Loucy (cell line): ENCODE measurements at regions not wholly inside any gene's neighbourhood (a gene's known extent, or its start where the extent isn't known, plus 50 kb on each side); places are given as distances from the start of the nearest gene placed in this dataset.

Source experiments
- H2AFZ ChIP-seq: fragments of 200-600 bp; sonication (generic); 2 replicates; pipeline ENCODE4 v1.6.0; 2016; ENCODE audit warnings: antibody characterized with exemption, mild to moderate bottlenecking, low read length, moderate library complexity
- H3F3A ChIP-seq: fragments of 200-600 bp; 2 replicates; pipeline ENCODE4 v1.6.0; 2016; ENCODE audit warnings: antibody characterized with exemption, low read depth, mild to moderate bottlenecking
- H3K27me3 ChIP-seq: fragments of 200-600 bp; sonication (generic); 2 replicates; pipeline ENCODE4 v1.6.1; 2014; ENCODE audit warnings: low read length, mild to moderate bottlenecking; ENCODE audit not compliant: insufficient read depth, poor library complexity, severe bottlenecking
- H3K36me3 ChIP-seq: fragments of 200-600 bp; sonication (generic); 2 replicates; pipeline ENCODE4 v1.6.1; 2016; ENCODE audit warnings: low read length; ENCODE audit not compliant: insufficient read depth
- H3K4me1 ChIP-seq: fragments of 200-600 bp; sonication (generic); 2 replicates; pipeline ENCODE4 v1.5.1; 2014; ENCODE audit warnings: low read length, mild to moderate bottlenecking; ENCODE audit not compliant: insufficient read depth, poor library complexity, severe bottlenecking
- H3K4me2 ChIP-seq: fragments of 200-600 bp; sonication (generic); 2 replicates; pipeline ENCODE4 v1.6.0; 2014; ENCODE audit warnings: antibody characterized with exemption, low read length, low read depth, mild to moderate bottlenecking; ENCODE audit not compliant: poor library complexity, severe bottlenecking
- H3K4me3 ChIP-seq: fragments of 200-600 bp; sonication (generic); 2 replicates; pipeline ENCODE4 v1.5.1; 2014; ENCODE audit warnings: low read length, mild to moderate bottlenecking, mixed read lengths; ENCODE audit not compliant: poor library complexity, severe bottlenecking
- H3K79me2 ChIP-seq: fragments of 200-600 bp; sonication (generic); 2 replicates; pipeline ENCODE4 v1.6.1; 2014; ENCODE audit warnings: low read length; ENCODE audit not compliant: insufficient read depth
- H3K9ac ChIP-seq: fragments of 200-600 bp; sonication (generic); 2 replicates; pipeline ENCODE4 v1.6.0; 2014; ENCODE audit warnings: mild to moderate bottlenecking, low read depth, low read length, moderate library complexity; ENCODE audit not compliant: poor library complexity, severe bottlenecking
- H3K9me2 ChIP-seq: fragments of 200-600 bp; sonication (generic); replicated peaks from 2 replicates; pipeline ENCODE4 v1.6.1; 2016; ENCODE audit warnings: low read depth, low read length, mixed read lengths
- H3K9me3 ChIP-seq: fragments of 200-600 bp; sonication (generic); 2 replicates; pipeline ENCODE4 v1.6.1; 2014; ENCODE audit warnings: mild to moderate bottlenecking, antibody characterized with exemption, low read length, low read depth; ENCODE audit not compliant: insufficient read depth
- H4K20me1 ChIP-seq: fragments of 200-600 bp; sonication (generic); 2 replicates; pipeline ENCODE4 v1.6.0; 2014; ENCODE audit warnings: antibody characterized with exemption, low read length, mild to moderate bottlenecking; ENCODE audit not compliant: insufficient read depth, poor library complexity, severe bottlenecking
- EZH2phosphoT487 ChIP-seq: fragments of 200-600 bp; IDR thresholded peaks from 2 replicates; pipeline ENCODE4 v1.6.1; 2018; ENCODE audit warnings: antibody characterized with exemption, mild to moderate bottlenecking, moderate library complexity, borderline replicate concordance
- TF ChIP-seq, protein P1 (sequence below): fragments of 200-600 bp; sonication (generic); conservative IDR thresholded peaks from 2 replicates; pipeline ENCODE4 v1.5.1; 2014; ENCODE audit warnings: mild to moderate bottlenecking, antibody characterized with exemption, low read length

DNA sequence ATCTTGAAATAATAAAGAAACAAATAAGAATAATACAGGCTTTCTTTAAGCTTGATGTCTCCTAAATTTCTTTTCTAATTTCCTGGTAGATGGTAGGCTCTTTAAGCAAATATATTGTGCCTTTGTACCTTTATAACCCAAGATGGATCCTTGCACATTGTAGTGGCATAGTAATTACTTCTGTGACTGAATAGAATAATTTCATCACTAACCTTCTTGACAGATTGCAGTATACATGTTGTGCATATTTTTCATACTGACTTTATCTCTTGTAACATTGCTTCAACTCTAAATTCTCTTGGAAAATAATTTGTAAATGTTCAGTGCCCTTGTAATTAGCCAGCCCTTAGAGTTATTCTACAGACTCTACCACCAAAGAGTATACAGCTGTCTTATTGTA, 1433.8 kb upstream of the GBE1 start:
- Histone ChIP-seq H2AFZ (no peak overlapping the region), H3K79me2 (no peaks in the 10 kb centered on the region), H3K36me3 (no peaks in the 10 kb centered on the region), H3K9me2 (no peaks in the 10 kb centered on the region), H3K27me3 (no peaks in the 10 kb centered on the region), H4K20me1 (no peaks in the 10 kb centered on the region), H3K9ac (no peak overlapping the region), H3K4me2 (no peak overlapping the region), H3K4me3 (no peak overlapping the region), H3K9me3 (no peaks in the 10 kb centered on the region), H3F3A (no peaks in the 10 kb centered on the region), H3K4me1 (no peaks in the 10 kb centered on the region)
- no peak for TF ChIP-seq EZH2phosphoT487

DNA sequence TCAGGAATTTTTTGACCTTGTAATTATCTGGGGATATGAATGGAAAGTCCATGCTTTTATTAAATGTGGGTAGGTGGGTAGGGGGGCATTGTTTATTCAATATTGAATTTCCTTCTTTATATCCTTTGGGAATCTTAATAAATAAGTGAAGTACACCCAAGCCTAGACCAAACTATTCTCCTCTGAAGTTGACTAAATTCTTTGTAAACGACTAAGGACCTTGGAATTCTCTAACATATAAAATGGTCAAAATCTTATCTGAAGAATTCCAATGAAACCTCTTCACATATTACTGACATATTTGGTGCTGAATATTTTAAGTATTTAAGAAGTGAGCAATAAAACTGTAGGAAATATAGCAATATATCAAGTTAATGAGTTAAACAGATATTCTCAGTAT, 1432.1 kb upstream of the GBE1 start:
- Histone ChIP-seq H3K4me3 (no peak overlapping the region), H3K9me3 (no peaks in the 10 kb centered on the region), H3K79me2 (no peaks in the 10 kb centered on the region), H3K9me2 (no peaks in the 10 kb centered on the region), H2AFZ (no peak overlapping the region), H3K4me2 (no peak overlapping the region), H3K36me3 (no peaks in the 10 kb centered on the region), H3K4me1 (no peaks in the 10 kb centered on the region), H3K9ac (no peak overlapping the region), H3K27me3 (no peaks in the 10 kb centered on the region), H3F3A (no peaks in the 10 kb centered on the region), H4K20me1 (no peaks in the 10 kb centered on the region)
- TF ChIP-seq, protein P1, sequence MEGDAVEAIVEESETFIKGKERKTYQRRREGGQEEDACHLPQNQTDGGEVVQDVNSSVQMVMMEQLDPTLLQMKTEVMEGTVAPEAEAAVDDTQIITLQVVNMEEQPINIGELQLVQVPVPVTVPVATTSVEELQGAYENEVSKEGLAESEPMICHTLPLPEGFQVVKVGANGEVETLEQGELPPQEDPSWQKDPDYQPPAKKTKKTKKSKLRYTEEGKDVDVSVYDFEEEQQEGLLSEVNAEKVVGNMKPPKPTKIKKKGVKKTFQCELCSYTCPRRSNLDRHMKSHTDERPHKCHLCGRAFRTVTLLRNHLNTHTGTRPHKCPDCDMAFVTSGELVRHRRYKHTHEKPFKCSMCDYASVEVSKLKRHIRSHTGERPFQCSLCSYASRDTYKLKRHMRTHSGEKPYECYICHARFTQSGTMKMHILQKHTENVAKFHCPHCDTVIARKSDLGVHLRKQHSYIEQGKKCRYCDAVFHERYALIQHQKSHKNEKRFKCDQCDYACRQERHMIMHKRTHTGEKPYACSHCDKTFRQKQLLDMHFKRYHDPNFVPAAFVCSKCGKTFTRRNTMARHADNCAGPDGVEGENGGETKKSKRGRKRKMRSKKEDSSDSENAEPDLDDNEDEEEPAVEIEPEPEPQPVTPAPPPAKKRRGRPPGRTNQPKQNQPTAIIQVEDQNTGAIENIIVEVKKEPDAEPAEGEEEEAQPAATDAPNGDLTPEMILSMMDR, result no peak
- TF ChIP-seq EZH2phosphoT487, result no peak

DNA sequence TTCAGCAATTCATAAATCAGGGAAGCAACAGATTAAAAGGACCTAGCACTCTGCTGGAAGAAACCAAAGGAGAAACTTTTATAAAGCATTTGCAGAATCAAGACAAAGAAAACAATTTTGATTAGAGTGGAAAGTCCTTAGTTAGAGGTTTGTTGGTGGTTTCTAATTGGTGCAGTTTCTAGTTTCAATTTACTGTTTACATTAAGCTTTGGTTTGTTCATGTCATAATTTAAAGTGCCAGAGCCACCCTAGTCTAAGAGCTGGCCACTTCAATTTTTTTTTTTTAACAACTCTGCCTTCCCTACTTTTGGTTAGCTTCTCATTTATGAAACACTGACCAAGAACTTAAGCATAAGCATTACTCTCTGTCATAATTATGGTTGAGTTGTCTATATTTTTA, 1428.2 kb upstream of the GBE1 start:
- H3K9ac ChIP-seq, result no peak overlapping the region
- no peak overlapping the region for H2AFZ ChIP-seq
- H4K20me1 ChIP-seq, result no peaks in the 10 kb centered on the region
- H3K36me3 ChIP-seq, result no peaks in the 10 kb centered on the region
- H3K4me3 ChIP-seq, result no peak overlapping the region
- H3K9me2 ChIP-seq, result no peaks in the 10 kb centered on the region
- no peak overlapping the region for H3K4me2 ChIP-seq
- H3K27me3 ChIP-seq, result no peaks in the 10 kb centered on the region
- no peaks in the 10 kb centered on the region for H3K4me1 ChIP-seq
- TF ChIP-seq EZH2phosphoT487, result no peak
- TF ChIP-seq, protein P1, result no peak
- no peaks in the 10 kb centered on the region for H3K9me3 ChIP-seq
- H3K79me2 ChIP-seq, result no peaks in the 10 kb centered on the region
- H3F3A ChIP-seq, result no peaks in the 10 kb centered on the region

DNA sequence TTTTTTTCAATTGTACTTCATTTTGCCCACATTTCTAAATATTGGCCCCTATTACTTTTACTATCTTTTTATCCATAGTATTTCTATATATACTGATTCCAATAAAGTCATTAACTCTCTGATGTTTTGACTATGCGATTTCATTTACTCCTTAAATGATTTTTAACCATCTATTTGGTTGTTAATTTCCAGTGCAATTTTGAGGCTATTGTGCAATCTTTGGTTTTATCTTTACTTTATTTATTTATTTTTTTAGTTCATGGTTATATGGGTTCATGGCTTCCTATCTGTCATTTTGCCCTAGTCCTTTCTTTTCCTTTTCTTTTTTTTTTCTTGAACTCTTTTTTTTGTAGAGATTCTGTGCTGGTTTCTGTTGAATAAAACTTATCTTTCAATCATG, 1408.0 kb upstream of the GBE1 start:
- H3K79me2 ChIP-seq, result no peaks in the 10 kb centered on the region
- H3K27me3 ChIP-seq, result no peaks in the 10 kb centered on the region
- no peaks in the 10 kb centered on the region for H3K4me1 ChIP-seq
- no peaks in the 10 kb centered on the region for H3K9me2 ChIP-seq
- H3K36me3 ChIP-seq, result no peaks in the 10 kb centered on the region
- H3K4me3 ChIP-seq, result no peak overlapping the region
- no peaks in the 10 kb centered on the region for H3F3A ChIP-seq
- TF ChIP-seq, protein P1, result no peak
- no peak for TF ChIP-seq EZH2phosphoT487
- no peak overlapping the region for H3K9ac ChIP-seq
- H3K9me3 ChIP-seq, result no peaks in the 10 kb centered on the region
- no peak overlapping the region for H2AFZ ChIP-seq
- no peaks in the 10 kb centered on the region for H4K20me1 ChIP-seq
- no peak overlapping the region for H3K4me2 ChIP-seq
